BJ (cell line): ENCODE measurements at regions not wholly inside any gene's neighbourhood (a gene's known extent, or its start where the extent isn't known, plus 50 kb on each side); places are given as distances from the start of the nearest gene placed in this dataset.

Experiments
- CTCF ChIA-PET: fragments of 350-600 bp; formaldehyde crosslinking; extraction: SDS; loops from one replicate; lab custom pipeline; 2021; ENCODE audit warnings: antibody characterized with exemption, inconsistent platforms; lab: Yijun Ruan, JAX
- POLR2A ChIA-PET: fragments of 300-600 bp; sonication (Branson Sonifier 250); formaldehyde crosslinking; extraction: SDS; loops from one replicate; lab custom pipeline; 2021; ENCODE audit warnings: antibody characterized with exemption; lab: Charles Lee
- DNase-seq: peaks from one replicate; pipeline ENCODE4 v3.0.0-alpha.2; 2011; ENCODE audit warnings: low read depth
- H3K27me3 ChIP-seq: 2 replicates; pipeline ENCODE4 v1.6.0; 2011; ENCODE audit warnings: low read length; ENCODE audit not compliant: control insufficient read depth, insufficient read depth
- H3K36me3 ChIP-seq: 2 replicates; pipeline ENCODE4 v1.5.1; 2011; ENCODE audit warnings: low read length; ENCODE audit not compliant: control insufficient read depth, insufficient read depth
- H3K4me3 ChIP-seq: 2 replicates; pipeline ENCODE4 v1.5.1; 2011; ENCODE audit warnings: low read depth, mild to moderate bottlenecking, control low read depth, low read length
- TF ChIP-seq, protein P1 (sequence below): IDR thresholded peaks from 2 replicates; pipeline ENCODE4 v1.5.1; 2011; ENCODE audit warnings: low read depth, mild to moderate bottlenecking, control low read depth, inconsistent platforms, low read length, moderate library complexity; ENCODE audit not compliant: insufficient read depth

DNA sequence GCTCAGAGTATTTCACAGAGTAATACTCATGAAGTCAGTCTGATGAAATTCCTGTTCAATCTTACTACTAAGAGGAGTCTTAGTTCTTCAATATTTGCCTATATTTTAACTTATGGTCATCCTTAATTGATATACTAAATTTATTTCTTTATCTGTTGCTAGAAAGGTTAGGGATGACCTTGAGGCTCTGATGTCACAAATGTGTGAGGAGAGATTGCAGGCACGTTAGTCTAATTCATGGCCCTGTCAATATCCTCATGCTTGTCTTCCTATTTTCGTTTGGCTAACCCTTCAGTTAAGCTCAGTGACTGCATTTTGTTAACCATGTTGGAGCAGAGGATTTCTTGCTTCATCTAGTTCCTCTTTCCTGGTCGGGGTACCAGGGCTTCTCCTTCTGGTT is 704.7 kb upstream of the COBL start:
- no peak overlapping the region for H3K4me3 ChIP-seq
- TF ChIP-seq, protein P1, sequence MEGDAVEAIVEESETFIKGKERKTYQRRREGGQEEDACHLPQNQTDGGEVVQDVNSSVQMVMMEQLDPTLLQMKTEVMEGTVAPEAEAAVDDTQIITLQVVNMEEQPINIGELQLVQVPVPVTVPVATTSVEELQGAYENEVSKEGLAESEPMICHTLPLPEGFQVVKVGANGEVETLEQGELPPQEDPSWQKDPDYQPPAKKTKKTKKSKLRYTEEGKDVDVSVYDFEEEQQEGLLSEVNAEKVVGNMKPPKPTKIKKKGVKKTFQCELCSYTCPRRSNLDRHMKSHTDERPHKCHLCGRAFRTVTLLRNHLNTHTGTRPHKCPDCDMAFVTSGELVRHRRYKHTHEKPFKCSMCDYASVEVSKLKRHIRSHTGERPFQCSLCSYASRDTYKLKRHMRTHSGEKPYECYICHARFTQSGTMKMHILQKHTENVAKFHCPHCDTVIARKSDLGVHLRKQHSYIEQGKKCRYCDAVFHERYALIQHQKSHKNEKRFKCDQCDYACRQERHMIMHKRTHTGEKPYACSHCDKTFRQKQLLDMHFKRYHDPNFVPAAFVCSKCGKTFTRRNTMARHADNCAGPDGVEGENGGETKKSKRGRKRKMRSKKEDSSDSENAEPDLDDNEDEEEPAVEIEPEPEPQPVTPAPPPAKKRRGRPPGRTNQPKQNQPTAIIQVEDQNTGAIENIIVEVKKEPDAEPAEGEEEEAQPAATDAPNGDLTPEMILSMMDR, result no peak
- POLR2A ChIA-PET, result no interaction called here
- no peaks in the 10 kb centered on the region for H3K27me3 ChIP-seq
- no peaks in the 10 kb centered on the region for H3K36me3 ChIP-seq
- DNase-seq, result no peak
- CTCF ChIA-PET, result no interaction called here

DNA sequence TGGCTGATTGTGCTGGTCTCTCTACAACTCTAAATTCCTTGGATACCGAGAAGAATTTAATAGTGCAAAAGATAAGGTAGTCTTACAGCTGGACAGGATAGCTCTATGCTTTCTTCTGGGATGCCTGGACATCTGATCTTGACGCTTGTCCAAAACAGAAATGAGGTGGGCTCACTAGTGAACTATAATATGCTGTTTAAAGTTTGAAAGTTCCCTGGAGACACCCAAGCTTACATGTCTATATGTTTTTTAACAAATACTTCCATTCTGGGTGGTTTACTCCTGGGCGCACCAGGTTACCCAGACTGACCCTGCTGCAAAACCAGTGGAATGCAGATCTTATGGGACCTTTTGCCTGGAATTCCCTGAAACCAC is 702.1 kb upstream of the COBL start:
- CTCF ChIA-PET, result no interaction called here
- TF ChIP-seq, protein P1, result no peak
- Histone ChIP-seq H3K4me3 (no peak overlapping the region), H3K36me3 (no peaks in the 10 kb centered on the region), H3K27me3 (no peaks in the 10 kb centered on the region)
- DNase-seq, result no peak
- POLR2A ChIA-PET, result no interaction called here

- DNase-seq, result no peak
- no peaks in the 10 kb centered on the region for H3K36me3 ChIP-seq
- no peaks in the 10 kb centered on the region for H3K27me3 ChIP-seq
- TF ChIP-seq, protein P1, result no peak
- ChIA-PET CTCF (no interaction called here), POLR2A (no interaction called here)
- H3K4me3 ChIP-seq, result no peak overlapping the region
These were observed 701.4 kb upstream of the COBL start for GRCh38 chr7:52017802-52018679.

GRCh38 chr7:52009181-52009580 is 692.6 kb upstream of the COBL start:
- H3K4me3 ChIP-seq, result no peak overlapping the region
- CTCF ChIA-PET, result no interaction called here
- H3K27me3 ChIP-seq, result no peaks in the 10 kb centered on the region
- POLR2A ChIA-PET, result no interaction called here
- no peaks in the 10 kb centered on the region for H3K36me3 ChIP-seq
- DNase-seq, result no peak
- TF ChIP-seq, protein P1, result no peak

DNA sequence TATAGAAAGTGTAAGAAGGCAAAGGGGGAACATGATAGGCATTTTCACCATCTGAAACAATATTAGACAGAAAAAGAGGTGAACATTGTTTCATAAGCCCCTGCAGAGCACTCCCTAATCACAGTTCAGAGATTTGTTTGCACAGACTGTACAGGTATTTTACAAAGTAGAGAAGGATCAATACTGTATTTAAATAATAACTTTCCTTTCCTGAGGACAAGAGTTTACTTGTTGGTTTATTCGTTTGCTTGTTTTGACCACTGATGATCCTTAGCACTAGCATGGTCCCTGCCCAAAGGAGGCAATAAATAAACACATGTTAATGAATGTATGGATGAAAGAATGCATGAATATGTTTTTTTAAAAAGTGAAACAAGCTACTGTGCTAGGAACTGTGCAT is 690.1 kb upstream of the COBL start:
- no peak for DNase-seq
- H3K36me3 ChIP-seq, result no peaks in the 10 kb centered on the region
- no peaks in the 10 kb centered on the region for H3K27me3 ChIP-seq
- CTCF ChIA-PET, result no interaction called here
- no peak overlapping the region for H3K4me3 ChIP-seq
- TF ChIP-seq, protein P1, result no peak
- POLR2A ChIA-PET, result no interaction called here
